DOHH2 (cell line): ENCODE measurements at regions not wholly inside any gene's neighbourhood (a gene's known extent, or its start where the extent isn't known, plus 50 kb on each side); places are given as distances from the start of the nearest gene placed in this dataset.
A peak's percentile ranks its signal among the peaks of the same experiment; 100 is the strongest.
"Not testable (repeated sequence)": the region's sequence is repeated elsewhere in the genome, so short reads cannot be mapped to it uniquely, and the experiment has no call there.

Experiments
- H3F3A ChIP-seq: fragments of 200-600 bp; sonication (generic), shearing (Covaris generic); 2 replicates; pipeline ENCODE4 v1.6.0; 2016; ENCODE audit warnings: antibody characterized with exemption, mild to moderate bottlenecking; ENCODE audit not compliant: control insufficient read depth, insufficient read depth
- H3K27ac ChIP-seq: fragments of 200-600 bp; sonication (generic); 2 replicates; pipeline ENCODE4 v1.5.1; 2014; ENCODE audit warnings: low read depth, mild to moderate bottlenecking, low read length, moderate library complexity
- H3K27me3 ChIP-seq: fragments of 200-600 bp; sonication (generic); 2 replicates; pipeline ENCODE4 v1.6.1; 2014; ENCODE audit warnings: mild to moderate bottlenecking, low read length, mixed read lengths; ENCODE audit not compliant: control insufficient read depth
- H3K36me3 ChIP-seq: fragments of 200-600 bp; sonication (generic); 2 replicates; pipeline ENCODE4 v1.6.1; 2014; ENCODE audit warnings: mild to moderate bottlenecking, low read length, moderate library complexity, mixed read lengths; ENCODE audit not compliant: control insufficient read depth
- H3K4me1 ChIP-seq: fragments of 200-600 bp; sonication (generic); 2 replicates; pipeline ENCODE4 v1.6.1; 2014; ENCODE audit warnings: mild to moderate bottlenecking, low read length, mixed read lengths; ENCODE audit not compliant: control insufficient read depth
- H3K4me2 ChIP-seq: fragments of 200-600 bp; sonication (generic); 2 replicates; pipeline ENCODE4 v1.6.0; 2014; ENCODE audit warnings: mild to moderate bottlenecking, low read length, moderate library complexity
- H3K4me3 ChIP-seq: fragments of 200-600 bp; sonication (generic); 2 replicates; pipeline ENCODE4 v1.5.1; 2014; ENCODE audit warnings: mild to moderate bottlenecking, low read length, mixed read lengths
- H3K79me2 ChIP-seq: fragments of 200-600 bp; sonication (generic); 2 replicates; pipeline ENCODE4 v1.6.1; 2014; ENCODE audit warnings: mild to moderate bottlenecking, low read length, mixed read lengths; ENCODE audit not compliant: control insufficient read depth
- H3K9me2 ChIP-seq: fragments of 200-600 bp; sonication (generic); replicated peaks from 2 replicates; pipeline ENCODE4 v1.6.1; 2014; ENCODE audit warnings: mild to moderate bottlenecking, low read length, mixed read lengths; ENCODE audit not compliant: control insufficient read depth
- H3K9me3 ChIP-seq: fragments of 200-600 bp; sonication (generic); 2 replicates; pipeline ENCODE4 v1.6.1; 2014; ENCODE audit warnings: antibody characterized with exemption, low read length, mixed read lengths; ENCODE audit not compliant: control insufficient read depth, insufficient read depth
- H4K20me1 ChIP-seq: fragments of 200-600 bp; sonication (generic); 2 replicates; pipeline ENCODE4 v1.6.0; 2014; ENCODE audit warnings: low read depth, mild to moderate bottlenecking, antibody characterized with exemption, low read length, moderate library complexity; ENCODE audit not compliant: control insufficient read depth, insufficient read depth
- EZH2phosphoT487 ChIP-seq: fragments of 200-600 bp; sonication (generic); IDR thresholded peaks from 2 replicates; pipeline ENCODE4 v1.6.1; 2017; ENCODE audit warnings: borderline replicate concordance, mild to moderate bottlenecking, antibody characterized with exemption, low read length, moderate library complexity, mixed read lengths
- TF ChIP-seq, protein P1 (sequence below): fragments of 200-600 bp; sonication (generic); IDR thresholded peaks from one replicate; pipeline ENCODE4 v1.5.1; 2014; ENCODE audit warnings: antibody characterized with exemption, mild to moderate bottlenecking, low read depth, low read length; ENCODE audit not compliant: poor library complexity, severe bottlenecking

- no peaks in the 10 kb centered on the region for H3K9me2 ChIP-seq
- no peaks in the 10 kb centered on the region for H3K9me3 ChIP-seq
- H3K36me3 ChIP-seq, result no peaks in the 10 kb centered on the region
- H3K27me3 ChIP-seq, result no peaks in the 10 kb centered on the region
- no peaks in the 10 kb centered on the region for H3K79me2 ChIP-seq
- no peaks in the 10 kb centered on the region for H3F3A ChIP-seq
- TF ChIP-seq, protein P1, sequence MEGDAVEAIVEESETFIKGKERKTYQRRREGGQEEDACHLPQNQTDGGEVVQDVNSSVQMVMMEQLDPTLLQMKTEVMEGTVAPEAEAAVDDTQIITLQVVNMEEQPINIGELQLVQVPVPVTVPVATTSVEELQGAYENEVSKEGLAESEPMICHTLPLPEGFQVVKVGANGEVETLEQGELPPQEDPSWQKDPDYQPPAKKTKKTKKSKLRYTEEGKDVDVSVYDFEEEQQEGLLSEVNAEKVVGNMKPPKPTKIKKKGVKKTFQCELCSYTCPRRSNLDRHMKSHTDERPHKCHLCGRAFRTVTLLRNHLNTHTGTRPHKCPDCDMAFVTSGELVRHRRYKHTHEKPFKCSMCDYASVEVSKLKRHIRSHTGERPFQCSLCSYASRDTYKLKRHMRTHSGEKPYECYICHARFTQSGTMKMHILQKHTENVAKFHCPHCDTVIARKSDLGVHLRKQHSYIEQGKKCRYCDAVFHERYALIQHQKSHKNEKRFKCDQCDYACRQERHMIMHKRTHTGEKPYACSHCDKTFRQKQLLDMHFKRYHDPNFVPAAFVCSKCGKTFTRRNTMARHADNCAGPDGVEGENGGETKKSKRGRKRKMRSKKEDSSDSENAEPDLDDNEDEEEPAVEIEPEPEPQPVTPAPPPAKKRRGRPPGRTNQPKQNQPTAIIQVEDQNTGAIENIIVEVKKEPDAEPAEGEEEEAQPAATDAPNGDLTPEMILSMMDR, result peak; percentile 46
- no peak for TF ChIP-seq EZH2phosphoT487
- H3K4me2 ChIP-seq, result no peak overlapping the region
- H3K4me3 ChIP-seq, result no peak overlapping the region
- H4K20me1 ChIP-seq, result no peaks in the 10 kb centered on the region
- no peak overlapping the region for H3K27ac ChIP-seq
- H3K4me1 ChIP-seq, result no peaks in the 10 kb centered on the region
Observed at GRCh38 chr2:65974067-65974723, 460.7 kb upstream of the MEIS1 start.

DNA sequence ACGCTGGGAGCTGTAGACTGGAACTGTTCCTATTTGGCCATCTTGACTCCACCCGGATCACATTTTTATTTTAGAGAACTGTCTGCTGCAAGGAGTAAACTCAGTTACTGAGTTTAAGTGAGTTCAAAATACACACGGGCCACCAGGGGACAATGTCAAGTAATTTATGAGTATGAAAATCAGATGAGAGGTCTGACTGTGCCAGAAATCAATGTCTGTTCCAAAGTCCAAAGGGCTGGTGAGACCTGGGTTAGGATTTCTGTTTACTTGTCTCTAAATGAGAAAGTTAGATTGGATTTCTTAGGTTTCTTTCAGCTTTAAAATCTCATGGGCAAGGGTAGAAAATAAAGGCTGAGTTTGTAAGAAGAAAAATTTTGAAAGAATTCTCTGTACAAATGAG lies 465.8 kb upstream of the MEIS1 start:
- no peak overlapping the region for H3K4me3 ChIP-seq
- no peak overlapping the region for H3K4me2 ChIP-seq
- no peaks in the 10 kb centered on the region for H4K20me1 ChIP-seq
- H3F3A ChIP-seq, result no peaks in the 10 kb centered on the region
- no peaks in the 10 kb centered on the region for H3K4me1 ChIP-seq
- H3K27ac ChIP-seq, result no peak overlapping the region
- H3K9me2 ChIP-seq, result no peaks in the 10 kb centered on the region
- H3K9me3 ChIP-seq, result no peaks in the 10 kb centered on the region
- H3K27me3 ChIP-seq, result no peaks in the 10 kb centered on the region
- H3K79me2 ChIP-seq, result no peaks in the 10 kb centered on the region
- TF ChIP-seq, protein P1, result no peak
- TF ChIP-seq EZH2phosphoT487, result no peak
- no peaks in the 10 kb centered on the region for H3K36me3 ChIP-seq

GRCh38 chr2:65963303-65963702 lies 471.6 kb upstream of the MEIS1 start:
- H3K9me3 ChIP-seq, H3K27me3 ChIP-seq, H3K9me2 ChIP-seq, H3F3A ChIP-seq, H3K79me2 ChIP-seq, H3K36me3 ChIP-seq, H4K20me1 ChIP-seq, H3K4me1 ChIP-seq, H3K4me3 ChIP-seq, H3K27ac ChIP-seq, H3K4me2 ChIP-seq: not testable (repeated sequence)

GRCh38 chr2:65960953-65961352 lies 474.0 kb upstream of the MEIS1 start:
- Histone ChIP-seq H3K4me1 (no peaks in the 10 kb centered on the region), H3K36me3 (no peaks in the 10 kb centered on the region), H3K4me2 (no peak overlapping the region), H3F3A (no peaks in the 10 kb centered on the region), H3K4me3 (no peak overlapping the region), H3K27me3 (no peaks in the 10 kb centered on the region), H3K9me2 (no peaks in the 10 kb centered on the region), H3K27ac (no peak overlapping the region), H3K79me2 (no peaks in the 10 kb centered on the region), H3K9me3 (no peaks in the 10 kb centered on the region), H4K20me1 (no peaks in the 10 kb centered on the region)
- no peak for TF ChIP-seq EZH2phosphoT487
- TF ChIP-seq, protein P1, result no peak
